ENCODE measurements at regions not wholly inside any gene's neighbourhood (a gene's known extent, or its start where the extent isn't known, plus 50 kb on each side); places are given as distances from the start of the nearest gene placed in this dataset.

- TF ChIP-seq HES2 (IDR thresholded peaks at IDR 0.05) (no peak), CTCF (IDR thresholded peaks at IDR 0.05) (no peak), CHD2 (IDR thresholded peaks at IDR 0.05; ENCODE audit: low read length, partially characterized antibody) (no peak), MAZ (IDR thresholded peaks at IDR 0.05; ENCODE audit: borderline replicate concordance, low read depth, low read length) (no peak), POLR2A (IDR thresholded peaks at IDR 0.05; ENCODE audit: low read length) (no peak), JUN (IDR thresholded peaks at IDR 0.05) (no peak; a peak in 2 of 5 replicates), PBX3 (IDR thresholded peaks at IDR 0.05) (no peak), KDM1A (IDR thresholded peaks at IDR 0.05; ENCODE audit: low read depth) (no peak), RFX5 (IDR thresholded peaks at IDR 0.05) (no peak)
Observed at GRCh38 chr9:73073337-73074175, 78.1 kb upstream of the ANXA1 start.

All from A549 (cell line).